ENCODE measurements at regions not wholly inside any gene's neighbourhood (a gene's known extent, or its start where the extent isn't known, plus 50 kb on each side); places are given as distances from the start of the nearest gene placed in this dataset.

GRCh38 chr10:131573707-131574106 lies 262.2 kb upstream of the TCERG1L start:
- DNase-seq (ENCODE audit: low spot score in 2 of 2), result no peak
- Histone ChIP-seq H3K27ac (no peak overlapping the region), H3K4me1 (no peaks in the 10 kb centered on the region), H3K27me3 (peaks cover 9% of the 10 kb centered on the region), H3K36me3 (no peaks in the 10 kb centered on the region), H3K9me3 (no peaks in the 10 kb centered on the region), H3K4me3 (no peak overlapping the region)
- TF ChIP-seq POLR2AphosphoS5 (IDR thresholded peaks at IDR 0.05) (no peak), POLR2A (IDR thresholded peaks at IDR 0.05) (no peak), EP300 (IDR thresholded peaks at IDR 0.05) (no peak)
- TF ChIP-seq, protein P1, sequence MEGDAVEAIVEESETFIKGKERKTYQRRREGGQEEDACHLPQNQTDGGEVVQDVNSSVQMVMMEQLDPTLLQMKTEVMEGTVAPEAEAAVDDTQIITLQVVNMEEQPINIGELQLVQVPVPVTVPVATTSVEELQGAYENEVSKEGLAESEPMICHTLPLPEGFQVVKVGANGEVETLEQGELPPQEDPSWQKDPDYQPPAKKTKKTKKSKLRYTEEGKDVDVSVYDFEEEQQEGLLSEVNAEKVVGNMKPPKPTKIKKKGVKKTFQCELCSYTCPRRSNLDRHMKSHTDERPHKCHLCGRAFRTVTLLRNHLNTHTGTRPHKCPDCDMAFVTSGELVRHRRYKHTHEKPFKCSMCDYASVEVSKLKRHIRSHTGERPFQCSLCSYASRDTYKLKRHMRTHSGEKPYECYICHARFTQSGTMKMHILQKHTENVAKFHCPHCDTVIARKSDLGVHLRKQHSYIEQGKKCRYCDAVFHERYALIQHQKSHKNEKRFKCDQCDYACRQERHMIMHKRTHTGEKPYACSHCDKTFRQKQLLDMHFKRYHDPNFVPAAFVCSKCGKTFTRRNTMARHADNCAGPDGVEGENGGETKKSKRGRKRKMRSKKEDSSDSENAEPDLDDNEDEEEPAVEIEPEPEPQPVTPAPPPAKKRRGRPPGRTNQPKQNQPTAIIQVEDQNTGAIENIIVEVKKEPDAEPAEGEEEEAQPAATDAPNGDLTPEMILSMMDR (IDR thresholded peaks at IDR 0.05), result no peak
- 75% methylated on average over 2 of the region's 2 CpGs for WGBS

- TF ChIP-seq EP300 (IDR thresholded peaks at IDR 0.05) (no peak), POLR2AphosphoS5 (IDR thresholded peaks at IDR 0.05) (no peak), POLR2A (IDR thresholded peaks at IDR 0.05) (no peak)
- TF ChIP-seq, protein P1 (IDR thresholded peaks at IDR 0.05), result no peak
- H3K36me3 ChIP-seq, result no peaks in the 10 kb centered on the region
- no peak overlapping the region for H3K27ac ChIP-seq
- DNase-seq (ENCODE audit: low spot score in 2 of 2), result peak in 1 of 2 donors; percentile 45
- peaks cover 6% of the 10 kb centered on the region for H3K27me3 ChIP-seq
- H3K9me3 ChIP-seq, result no peaks in the 10 kb centered on the region
- WGBS, result 30% methylated on average over 7 of the region's 7 CpGs
- no peaks in the 10 kb centered on the region for H3K4me1 ChIP-seq
- no peak overlapping the region for H3K4me3 ChIP-seq
Measured at GRCh38 chr10:131574363-131574706, 262.8 kb upstream of the TCERG1L start.

GRCh38 chr10:131574707-131575430 lies 263.3 kb upstream of the TCERG1L start:
- Histone ChIP-seq H3K9me3 (no peaks in the 10 kb centered on the region), H3K4me1 (no peaks in the 10 kb centered on the region), H3K27me3 (peaks cover 6% of the 10 kb centered on the region), H3K27ac (no peak overlapping the region), H3K4me3 (no peak overlapping the region), H3K36me3 (no peaks in the 10 kb centered on the region)
- WGBS, result 92% methylated on average over 25 of the region's 32 CpGs
- DNase-seq (ENCODE audit: low spot score in 2 of 2), result peak in 1 of 2 donors; percentile 73
- TF ChIP-seq POLR2AphosphoS5 (IDR thresholded peaks at IDR 0.05) (no peak), EP300 (IDR thresholded peaks at IDR 0.05) (no peak), POLR2A (IDR thresholded peaks at IDR 0.05) (no peak)
- TF ChIP-seq, protein P1 (IDR thresholded peaks at IDR 0.05), result no peak

- no peak overlapping the region for H3K4me3 ChIP-seq
- no peaks in the 10 kb centered on the region for H3K9me3 ChIP-seq
- H3K27ac ChIP-seq, result no peak overlapping the region
- no peaks in the 10 kb centered on the region for H3K36me3 ChIP-seq
- DNase-seq (ENCODE audit: low spot score in 2 of 2), result no peak
- 92% methylated on average over 4 of the region's 4 CpGs for WGBS
- H3K27me3 ChIP-seq, result peaks cover 6% of the 10 kb centered on the region
- no peaks in the 10 kb centered on the region for H3K4me1 ChIP-seq
- TF ChIP-seq POLR2A (IDR thresholded peaks at IDR 0.05) (no peak), POLR2AphosphoS5 (IDR thresholded peaks at IDR 0.05) (no peak), EP300 (IDR thresholded peaks at IDR 0.05) (no peak)
- TF ChIP-seq, protein P1 (IDR thresholded peaks at IDR 0.05), result no peak
Measured at GRCh38 chr10:131575877-131576276, 264.4 kb upstream of the TCERG1L start.

DNA sequence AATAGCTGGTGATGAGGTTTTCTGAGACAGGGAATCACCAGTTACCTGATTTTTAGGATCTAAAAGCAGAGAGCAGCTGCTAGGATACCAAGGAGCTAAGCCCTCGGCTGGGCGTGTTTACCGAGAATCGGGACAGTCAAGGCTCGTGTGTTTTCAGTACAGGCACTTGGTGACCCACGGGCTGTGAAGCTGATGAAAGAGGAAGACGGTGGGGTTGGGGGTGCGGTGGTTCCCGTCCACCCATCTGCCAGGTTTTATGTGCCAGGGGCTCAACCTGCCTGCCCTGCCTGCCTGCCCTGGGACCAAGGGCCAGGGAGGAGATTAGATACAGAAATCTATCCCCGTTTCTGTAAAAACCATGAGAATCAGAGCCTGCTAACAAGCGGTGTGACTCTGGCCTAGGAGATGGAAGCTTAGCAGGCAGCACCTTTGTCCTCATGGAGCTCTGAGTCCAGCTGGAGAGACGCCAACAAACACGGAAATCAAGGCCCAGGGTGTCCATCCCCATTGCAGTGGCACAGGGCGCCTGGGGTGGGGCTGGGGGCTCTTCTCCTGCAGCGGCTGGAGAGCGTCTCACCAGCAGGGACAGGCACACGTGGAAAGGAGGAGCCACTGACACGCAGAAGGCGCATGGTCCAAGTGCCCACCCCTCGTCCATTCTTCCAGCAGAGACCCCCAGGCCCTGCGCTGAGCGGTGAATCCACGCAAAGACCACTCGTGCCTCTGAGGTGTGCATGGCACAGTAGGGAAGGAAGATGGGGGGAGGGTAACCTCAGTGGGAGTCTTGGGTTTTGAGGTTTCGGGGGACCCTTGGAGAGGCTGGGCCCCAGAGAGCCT lies 265.0 kb upstream of the TCERG1L start:
- H3K27ac ChIP-seq, result no peak overlapping the region
- H3K9me3 ChIP-seq, result no peaks in the 10 kb centered on the region
- H3K27me3 ChIP-seq, result peaks cover 6% of the 10 kb centered on the region
- DNase-seq (ENCODE audit: low spot score in 2 of 2), result peak in 1 of 2 donors; percentile 59
- no peak overlapping the region for H3K4me3 ChIP-seq
- WGBS, result 90% methylated on average over 23 of the region's 25 CpGs
- H3K36me3 ChIP-seq, result no peaks in the 10 kb centered on the region
- TF ChIP-seq, protein P1 (IDR thresholded peaks at IDR 0.05), result no peak
- TF ChIP-seq EP300 (IDR thresholded peaks at IDR 0.05), result no peak
- no peak for TF ChIP-seq POLR2AphosphoS5 (IDR thresholded peaks at IDR 0.05)
- no peak for TF ChIP-seq POLR2A (IDR thresholded peaks at IDR 0.05)
- no peaks in the 10 kb centered on the region for H3K4me1 ChIP-seq

All from suprapubic skin (tissue), 4 donors.